ENCODE measurements at regions not wholly inside any gene's neighbourhood (a gene's known extent, or its start where the extent isn't known, plus 50 kb on each side); places are given as distances from the start of the nearest gene placed in this dataset.

DNA sequence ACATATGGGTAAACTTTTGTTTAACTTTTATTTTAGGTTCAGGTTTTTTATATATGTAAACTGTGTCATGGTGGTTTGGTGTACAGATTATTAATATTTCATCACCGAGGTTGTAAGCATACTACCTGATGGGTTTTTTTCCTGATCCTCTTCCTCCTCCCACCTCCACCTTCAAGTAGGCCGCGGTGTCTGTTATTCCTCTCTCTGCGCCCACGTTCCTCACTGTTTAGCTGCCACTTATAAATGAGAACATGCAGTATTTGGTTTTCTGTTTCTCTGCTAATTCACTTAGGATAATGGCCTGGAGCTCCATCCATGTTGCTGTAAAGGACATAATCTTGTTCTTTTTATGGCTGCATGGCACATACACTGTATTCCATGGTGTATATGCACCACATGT is 1000.0 kb upstream of the CELF2 start:
- TF ChIP-seq, protein P1, sequence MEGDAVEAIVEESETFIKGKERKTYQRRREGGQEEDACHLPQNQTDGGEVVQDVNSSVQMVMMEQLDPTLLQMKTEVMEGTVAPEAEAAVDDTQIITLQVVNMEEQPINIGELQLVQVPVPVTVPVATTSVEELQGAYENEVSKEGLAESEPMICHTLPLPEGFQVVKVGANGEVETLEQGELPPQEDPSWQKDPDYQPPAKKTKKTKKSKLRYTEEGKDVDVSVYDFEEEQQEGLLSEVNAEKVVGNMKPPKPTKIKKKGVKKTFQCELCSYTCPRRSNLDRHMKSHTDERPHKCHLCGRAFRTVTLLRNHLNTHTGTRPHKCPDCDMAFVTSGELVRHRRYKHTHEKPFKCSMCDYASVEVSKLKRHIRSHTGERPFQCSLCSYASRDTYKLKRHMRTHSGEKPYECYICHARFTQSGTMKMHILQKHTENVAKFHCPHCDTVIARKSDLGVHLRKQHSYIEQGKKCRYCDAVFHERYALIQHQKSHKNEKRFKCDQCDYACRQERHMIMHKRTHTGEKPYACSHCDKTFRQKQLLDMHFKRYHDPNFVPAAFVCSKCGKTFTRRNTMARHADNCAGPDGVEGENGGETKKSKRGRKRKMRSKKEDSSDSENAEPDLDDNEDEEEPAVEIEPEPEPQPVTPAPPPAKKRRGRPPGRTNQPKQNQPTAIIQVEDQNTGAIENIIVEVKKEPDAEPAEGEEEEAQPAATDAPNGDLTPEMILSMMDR (IDR thresholded peaks at IDR 0.05; ENCODE audit: insufficient read depth, low read depth, low read length): no peak

DNA sequence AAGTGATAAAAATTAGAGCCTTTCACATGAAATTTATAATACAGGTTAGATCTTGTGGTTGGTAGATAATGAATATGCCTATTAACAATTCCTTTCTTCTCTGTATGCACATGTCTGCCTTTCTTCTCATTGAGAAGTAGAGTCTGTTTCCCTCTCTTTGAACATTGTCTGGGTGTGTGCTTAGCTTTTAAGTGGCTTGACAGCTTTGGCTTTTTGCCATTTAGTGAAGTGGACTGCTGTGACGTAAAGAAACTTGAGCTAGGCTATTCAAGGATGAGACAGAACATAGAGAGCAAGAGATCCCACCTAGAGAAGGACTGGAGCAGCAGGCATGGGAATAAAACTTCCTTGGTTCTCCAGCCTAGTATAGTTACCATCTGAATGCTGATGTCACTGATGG is 996.7 kb upstream of the CELF2 start:
- H3K4me3 ChIP-seq (ENCODE audit: low read depth, low read length): no peak overlapping the region
- TF ChIP-seq, protein P1 (IDR thresholded peaks at IDR 0.05; ENCODE audit: insufficient read depth, low read depth, low read length): no peak
- no peak for DNase-seq (ENCODE audit: low read depth)

More for the DNA sequence above, 1000.0 kb upstream of the CELF2 start:
- no peak overlapping the region for H3K4me3 ChIP-seq (ENCODE audit: low read depth, low read length)
- DNase-seq (ENCODE audit: low read depth): no peak

DNA sequence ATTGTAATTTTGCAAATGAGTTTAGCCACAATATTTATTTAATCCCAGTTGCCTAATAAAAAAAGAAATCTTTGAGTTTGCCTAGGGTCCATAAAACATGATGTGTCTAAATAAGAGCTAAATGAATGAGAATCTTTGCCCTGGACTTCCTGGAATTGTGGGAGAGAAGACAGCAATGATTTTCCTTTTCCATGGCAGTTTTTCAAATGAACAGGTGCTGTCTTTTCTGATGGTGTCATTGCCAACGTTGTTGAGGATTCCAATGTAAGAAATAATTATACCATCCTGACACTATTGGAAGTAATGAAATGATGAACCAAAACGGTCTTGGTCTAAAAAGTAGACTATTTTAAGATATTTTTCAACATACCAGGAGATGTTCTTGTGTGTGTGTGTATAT is 984.7 kb upstream of the CELF2 start:
- no peak overlapping the region for H3K4me3 ChIP-seq (ENCODE audit: low read depth, low read length)
- no peak for DNase-seq (ENCODE audit: low read depth)
- TF ChIP-seq, protein P1 (IDR thresholded peaks at IDR 0.05; ENCODE audit: insufficient read depth, low read depth, low read length): no peak

DNA sequence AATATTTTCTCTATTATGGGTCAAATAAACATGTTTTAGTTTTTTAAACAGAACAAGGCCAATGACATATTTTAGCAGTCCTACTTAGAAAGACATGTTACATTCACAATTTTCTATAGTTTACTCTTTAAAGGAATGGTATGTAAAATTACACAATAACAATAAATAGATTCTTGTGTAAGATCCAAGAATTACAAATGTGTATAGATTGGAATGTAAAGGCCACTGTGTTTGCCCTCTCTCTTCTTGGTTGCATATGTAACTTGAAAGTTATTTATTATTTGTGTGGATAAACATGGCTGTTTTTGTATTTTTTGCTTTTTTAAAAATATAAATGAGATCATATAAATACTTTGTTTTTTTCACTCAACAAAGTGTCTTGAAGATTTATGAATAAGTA is 979.3 kb upstream of the CELF2 start:
- H3K4me3 ChIP-seq (ENCODE audit: low read depth, low read length): no peak overlapping the region
- DNase-seq (ENCODE audit: low read depth): peak; percentile 29
- TF ChIP-seq, protein P1 (IDR thresholded peaks at IDR 0.05; ENCODE audit: insufficient read depth, low read depth, low read length): no peak

DNA sequence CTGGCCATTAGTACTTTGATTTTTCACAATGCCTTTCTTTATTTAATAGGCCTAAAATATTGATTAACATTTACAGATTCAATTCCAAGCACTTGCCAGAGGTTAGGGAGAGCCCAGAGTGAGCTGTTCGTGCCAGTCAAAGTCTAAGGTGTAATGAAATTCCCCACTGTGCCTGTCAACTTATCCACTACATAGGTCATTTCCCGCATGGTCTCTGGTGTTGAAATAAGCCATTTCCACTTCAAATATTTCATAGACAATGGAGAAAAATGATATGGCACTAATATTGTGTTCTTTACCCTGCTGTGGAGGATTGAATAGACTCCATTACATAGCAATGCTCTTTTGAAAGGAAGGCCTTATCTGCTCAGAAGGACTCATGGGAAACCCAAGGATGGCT is 978.1 kb upstream of the CELF2 start:
- no peak overlapping the region for H3K4me3 ChIP-seq (ENCODE audit: low read depth, low read length)
- TF ChIP-seq, protein P1 (IDR thresholded peaks at IDR 0.05; ENCODE audit: insufficient read depth, low read depth, low read length): no peak
- no peak for DNase-seq (ENCODE audit: low read depth)

DNA sequence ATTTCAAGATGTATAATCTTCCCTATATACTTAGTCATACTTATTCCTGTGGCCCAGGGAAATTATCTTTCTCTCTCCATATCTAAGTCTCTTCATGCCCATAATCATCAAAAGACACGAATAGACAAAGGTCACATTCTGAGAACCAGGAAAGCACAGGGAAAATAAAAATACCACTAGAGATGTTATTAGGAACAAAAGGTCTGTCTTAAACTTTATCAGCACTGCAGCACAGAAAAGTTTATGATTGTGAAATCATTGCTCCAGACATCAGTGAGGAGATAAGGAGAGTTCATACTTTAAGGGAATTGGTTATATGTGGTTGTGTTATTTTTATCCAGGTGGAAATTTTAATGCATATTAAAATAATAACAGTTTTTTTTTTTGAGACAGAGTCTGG is 974.6 kb upstream of the CELF2 start:
- TF ChIP-seq, protein P1 (IDR thresholded peaks at IDR 0.05; ENCODE audit: insufficient read depth, low read depth, low read length): no peak
- no peak overlapping the region for H3K4me3 ChIP-seq (ENCODE audit: low read depth, low read length)
- DNase-seq (ENCODE audit: low read depth): peak; percentile 66
